H9 (cell line): ENCODE measurements at regions not wholly inside any gene's neighbourhood (a gene's known extent, or its start where the extent isn't known, plus 50 kb on each side); places are given as distances from the start of the nearest gene placed in this dataset.

Experiments used
- DNase-seq: peaks from one replicate; pipeline ENCODE4 v3.0.0-alpha.2; 2017
- H2AFZ ChIP-seq: one replicate; pipeline ENCODE4 v1.6.1; 2013; ENCODE audit warnings: mild to moderate bottlenecking, low read length, control low read depth, moderate library complexity
- H2AK5ac ChIP-seq: 2 replicates; pipeline ENCODE4 v1.6.1; 2013; ENCODE audit warnings: low read length, control low read depth, mixed read lengths; ENCODE audit not compliant: insufficient read length
- H2BK120ac ChIP-seq: one replicate; pipeline ENCODE4 v1.6.1; 2013; ENCODE audit warnings: low read depth, mild to moderate bottlenecking, low read length, control low read depth, inconsistent platforms; ENCODE audit not compliant: poor library complexity, severe bottlenecking
- H2BK12ac ChIP-seq: 2 replicates; pipeline ENCODE4 v1.6.1; 2013; ENCODE audit warnings: low read length, control low read depth, mixed read lengths, low read depth; ENCODE audit not compliant: insufficient read length
- H2BK15ac ChIP-seq: 2 replicates; pipeline ENCODE4 v1.6.1; 2013; ENCODE audit warnings: low read depth, low read length, control low read depth
- H2BK20ac ChIP-seq: one replicate; pipeline ENCODE4 v1.6.1; 2013; ENCODE audit warnings: low read depth, mild to moderate bottlenecking, low read length, control low read depth, inconsistent platforms; ENCODE audit not compliant: poor library complexity, severe bottlenecking
- H2BK5ac ChIP-seq: 2 replicates; pipeline ENCODE4 v1.6.1; 2013; ENCODE audit warnings: low read length, control low read depth, mixed read lengths; ENCODE audit not compliant: insufficient read length
- H3K14ac ChIP-seq: 2 replicates; pipeline ENCODE4 v1.6.1; 2013; ENCODE audit warnings: low read length, control low read depth; ENCODE audit not compliant: insufficient read depth
- H3K18ac ChIP-seq: 2 replicates; pipeline ENCODE4 v1.6.1; 2013; ENCODE audit warnings: low read depth, mild to moderate bottlenecking, mixed read lengths, low read length, control low read depth; ENCODE audit not compliant: insufficient read length
- H3K23ac ChIP-seq: 2 replicates; pipeline ENCODE4 v1.6.1; 2013; ENCODE audit warnings: low read length, control low read depth, mixed read lengths, low read depth; ENCODE audit not compliant: insufficient read length
- H3K23me2 ChIP-seq: 2 replicates; pipeline ENCODE4 v1.6.1; 2013; ENCODE audit warnings: low read depth, mild to moderate bottlenecking, mixed read lengths, low read length, control low read depth; ENCODE audit not compliant: insufficient read length, poor library complexity, severe bottlenecking
- H3K27ac ChIP-seq: 2 replicates; pipeline ENCODE4 v1.5.1; 2013; ENCODE audit warnings: low read length, control low read depth, mixed read lengths, low read depth; ENCODE audit not compliant: insufficient read length
- H3K27me3 ChIP-seq: 2 replicates; pipeline ENCODE4 v1.6.1; 2013; ENCODE audit warnings: low read length, control low read depth, inconsistent platforms; ENCODE audit not compliant: insufficient read depth
- H3K4ac ChIP-seq: 2 replicates; pipeline ENCODE4 v1.6.1; 2013; ENCODE audit warnings: low read depth, mild to moderate bottlenecking, control low read depth, inconsistent platforms, low read length, moderate library complexity
- H3K4me1 ChIP-seq: 2 replicates; pipeline ENCODE4 v1.6.1; 2013; ENCODE audit warnings: low read length, control low read depth, inconsistent platforms; ENCODE audit not compliant: insufficient read depth
- H3K4me2 ChIP-seq: 2 replicates; pipeline ENCODE4 v1.6.1; 2013; ENCODE audit warnings: low read length, control low read depth, mixed read lengths; ENCODE audit not compliant: insufficient read length, insufficient read depth
- H3K56ac ChIP-seq: 2 replicates; pipeline ENCODE4 v1.6.1; 2013; ENCODE audit warnings: low read depth, mild to moderate bottlenecking, mixed read lengths, low read length, control low read depth; ENCODE audit not compliant: insufficient read length
- H3K79me1 ChIP-seq: 2 replicates; pipeline ENCODE4 v1.6.1; 2013; ENCODE audit warnings: low read depth, mild to moderate bottlenecking, moderate library complexity, low read length, control low read depth, inconsistent platforms; ENCODE audit not compliant: insufficient read depth, poor library complexity, severe bottlenecking
- H3K79me2 ChIP-seq: 2 replicates; pipeline ENCODE4 v1.6.1; 2013; ENCODE audit warnings: low read length, control low read depth, inconsistent platforms; ENCODE audit not compliant: insufficient read depth
- H3K9ac ChIP-seq: 2 replicates; pipeline ENCODE4 v1.6.1; 2013; ENCODE audit warnings: low read length, control low read depth, mixed read lengths; ENCODE audit not compliant: insufficient read length; ENCODE audit errors: extremely low read depth
- H3K9me3 ChIP-seq: one replicate; pipeline ENCODE4 v1.6.1; 2013; ENCODE audit warnings: low read depth, low read length, inconsistent platforms; ENCODE audit not compliant: control insufficient read depth
- H3T11ph ChIP-seq: one replicate; pipeline ENCODE4 v1.6.1; 2013; ENCODE audit warnings: mild to moderate bottlenecking, low read length, control low read depth, inconsistent platforms
- H4K20me1 ChIP-seq: one replicate; pipeline ENCODE4 v1.6.1; 2013; ENCODE audit not compliant: control insufficient read depth, insufficient read length, insufficient read depth
- H4K5ac ChIP-seq: 2 replicates; pipeline ENCODE4 v1.6.1; 2013; ENCODE audit warnings: low read depth, mild to moderate bottlenecking, mixed read lengths, low read length, control low read depth; ENCODE audit not compliant: insufficient read length
- H4K8ac ChIP-seq: replicated peaks from 2 replicates; pipeline ENCODE4 v1.6.1; 2013; ENCODE audit warnings: low read length, control low read depth, mixed read lengths, low read depth; ENCODE audit not compliant: insufficient read length
- H4K91ac ChIP-seq: 2 replicates; pipeline ENCODE4 v1.6.1; 2013; ENCODE audit warnings: low read depth, mild to moderate bottlenecking, moderate library complexity, mixed read lengths, low read length, control low read depth; ENCODE audit not compliant: insufficient read length
- H3K27ac Mint-ChIP-seq, 3 experiments: 2 replicates in 2 of 3; 3 replicates in 1 of 3; pipeline ENCODE4 v1.8.0; 2020 to 2021; ENCODE audit warnings: mixed read lengths in 3 of 3, mild to moderate bottlenecking in 1 of 3, moderate library complexity in 1 of 3
- H3K27me3 Mint-ChIP-seq: 2 replicates; pipeline ENCODE4 v1.8.0; 2021; ENCODE audit warnings: low read depth, mild to moderate bottlenecking, moderate library complexity, mixed read lengths
- H3K36me3 Mint-ChIP-seq, 3 experiments: 2 replicates in 2 of 3; 3 replicates in 1 of 3; pipeline ENCODE4 v1.8.0; 2020 to 2021; ENCODE audit warnings: low read depth in 3 of 3, mixed read lengths in 3 of 3; ENCODE audit not compliant: insufficient read depth in 1 of 3
- H3K4me1 Mint-ChIP-seq, 2 experiments: 2 replicates each; pipeline ENCODE4 v1.8.0; 2020; ENCODE audit warnings: mixed read lengths in 2 of 2
- H3K4me3 Mint-ChIP-seq, 2 experiments: 2 replicates in 1 of 2; 3 replicates in 1 of 2; pipeline ENCODE4 v1.8.0; 2020 to 2021; ENCODE audit warnings: mild to moderate bottlenecking in 2 of 2, mixed read lengths in 2 of 2, moderate library complexity in 1 of 2
- H3K9me3 Mint-ChIP-seq, 2 experiments: 2 replicates in 1 of 2; 3 replicates in 1 of 2; pipeline ENCODE4 v1.8.0; 2020; ENCODE audit warnings: mild to moderate bottlenecking in 2 of 2, mixed read lengths in 2 of 2, moderate library complexity in 1 of 2
- CTCF ChIP-seq: fragments of 200-600 bp; sonication (generic); conservative IDR thresholded peaks from 3 replicates; pipeline ENCODE4 v1.8.0; 2021; ENCODE audit warnings: antibody characterized with exemption, mild to moderate bottlenecking
- WGBS: extraction: QIAGEN DNeasy Blood & Tissue Kit; methylation state at CpG from one replicate; pipeline ENCODE4 v1.1.7; 2013; ENCODE audit warnings: missing lambda C conversion rate, low lambda C conversion rate, mixed read lengths; ENCODE audit not compliant: insufficient read length; ENCODE audit errors: extremely low coverage; 5-methylcytosine and 5-hydroxymethylcytosine counted together

GRCh38 chr2:4174796-4175195, 471.4 kb downstream of the DCDC2C start:
- H3K79me1 ChIP-seq, result no peaks in the 10 kb centered on the region
- no peaks in the 10 kb centered on the region for H3K27me3 Mint-ChIP-seq
- no peak for TF ChIP-seq CTCF
- H3K36me3 Mint-ChIP-seq, result peaks cover 10 to 54% (median 28%) of the 10 kb centered on the region in 3 experiments
- no peaks in the 10 kb centered on the region for H3K23me2 ChIP-seq
- H3K9me3 ChIP-seq, result peaks cover 40% of the 10 kb centered on the region
- H2AFZ ChIP-seq, result no peak overlapping the region
- H3K23ac ChIP-seq, result no peak overlapping the region
- WGBS, result no CpG with 5 or more reads among the region's 6 CpGs
- no peak overlapping the region for H3K4me3 Mint-ChIP-seq
- no peak overlapping the region for H2BK20ac ChIP-seq
- no peak overlapping the region for H3K4ac ChIP-seq
- H3K27me3 ChIP-seq, result no peaks in the 10 kb centered on the region
- H3K4me1 Mint-ChIP-seq, result no peaks in the 10 kb centered on the region
- DNase-seq, result no peak
- H3K56ac ChIP-seq, result no peak overlapping the region
- no peak overlapping the region for H4K91ac ChIP-seq
- no peak overlapping the region for H3K27ac ChIP-seq
- no peak overlapping the region for H2AK5ac ChIP-seq
- H3K9me3 Mint-ChIP-seq, result peaks cover 53 to 67% of the 10 kb centered on the region in 2 experiments
- no peak overlapping the region for H2BK120ac ChIP-seq
- no peak overlapping the region for H3K9ac ChIP-seq
- H3K79me2 ChIP-seq, result no peaks in the 10 kb centered on the region
- H4K20me1 ChIP-seq, result no peaks in the 10 kb centered on the region
- no peak overlapping the region for H3K18ac ChIP-seq
- no peak overlapping the region for H2BK5ac ChIP-seq
- no peak overlapping the region for H2BK12ac ChIP-seq
- H3T11ph ChIP-seq, result no peak overlapping the region
- H3K27ac Mint-ChIP-seq, result no peak overlapping the region
- H2BK15ac ChIP-seq, result no peak overlapping the region
- H4K8ac ChIP-seq, result no peak overlapping the region
- no peaks in the 10 kb centered on the region for H3K4me1 ChIP-seq
- H3K14ac ChIP-seq, result no peak overlapping the region
- H4K5ac ChIP-seq, result no peak overlapping the region
- no peak overlapping the region for H3K4me2 ChIP-seq
